Body of pancreas (tissue), 4 donors: ENCODE measurements at regions not wholly inside any gene's neighbourhood (a gene's known extent, or its start where the extent isn't known, plus 50 kb on each side); places are given as distances from the start of the nearest gene placed in this dataset.

ENCODE experiments used
- POLR2A ChIP-seq, 3 donors: fragments of 450-650 bp; IDR thresholded peaks; one replicate each; pipeline ENCODE4 v1.6.1; 2016; ENCODE audit warnings: antibody characterized with exemption in 3 of 3, mild to moderate bottlenecking in 2 of 3
- TF ChIP-seq, protein P1 (sequence below), 7 experiments: fragments of 450-650 bp in 4 of 7; fragments of 200-600 bp in 3 of 7; sonication (generic) in 3 of 7; IDR thresholded peaks; one replicate each; pipeline ENCODE4 v1.5.1; 2016 to 2019; ENCODE audit warnings: antibody characterized with exemption in 7 of 7

DNA sequence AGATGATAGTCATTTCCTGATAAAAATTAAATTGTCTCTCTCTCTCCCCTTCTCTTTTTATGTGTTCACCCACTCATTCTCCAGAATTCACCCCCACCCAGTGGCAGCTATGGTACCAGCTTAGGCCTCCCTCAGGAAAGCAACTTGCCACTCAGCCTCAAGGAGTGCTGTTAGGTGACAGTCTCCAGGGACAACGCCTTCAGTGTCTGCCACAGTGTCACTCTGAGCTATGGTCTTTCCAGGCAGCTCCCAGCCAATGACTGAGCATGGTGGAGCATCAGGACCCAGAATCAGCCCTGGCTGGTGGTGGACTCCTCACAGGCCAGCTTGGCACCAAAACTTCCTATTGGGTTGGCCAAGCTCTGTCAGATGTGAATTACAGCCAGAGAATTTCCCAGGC lies 140.9 kb upstream of the PIK3R1 start:
- TF ChIP-seq, protein P1, sequence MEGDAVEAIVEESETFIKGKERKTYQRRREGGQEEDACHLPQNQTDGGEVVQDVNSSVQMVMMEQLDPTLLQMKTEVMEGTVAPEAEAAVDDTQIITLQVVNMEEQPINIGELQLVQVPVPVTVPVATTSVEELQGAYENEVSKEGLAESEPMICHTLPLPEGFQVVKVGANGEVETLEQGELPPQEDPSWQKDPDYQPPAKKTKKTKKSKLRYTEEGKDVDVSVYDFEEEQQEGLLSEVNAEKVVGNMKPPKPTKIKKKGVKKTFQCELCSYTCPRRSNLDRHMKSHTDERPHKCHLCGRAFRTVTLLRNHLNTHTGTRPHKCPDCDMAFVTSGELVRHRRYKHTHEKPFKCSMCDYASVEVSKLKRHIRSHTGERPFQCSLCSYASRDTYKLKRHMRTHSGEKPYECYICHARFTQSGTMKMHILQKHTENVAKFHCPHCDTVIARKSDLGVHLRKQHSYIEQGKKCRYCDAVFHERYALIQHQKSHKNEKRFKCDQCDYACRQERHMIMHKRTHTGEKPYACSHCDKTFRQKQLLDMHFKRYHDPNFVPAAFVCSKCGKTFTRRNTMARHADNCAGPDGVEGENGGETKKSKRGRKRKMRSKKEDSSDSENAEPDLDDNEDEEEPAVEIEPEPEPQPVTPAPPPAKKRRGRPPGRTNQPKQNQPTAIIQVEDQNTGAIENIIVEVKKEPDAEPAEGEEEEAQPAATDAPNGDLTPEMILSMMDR (IDR thresholded peaks at IDR 0.05), result no peak
- no peak for TF ChIP-seq POLR2A (IDR thresholded peaks at IDR 0.05)
